Jurkat, Clone E6-1 (cell line): ENCODE measurements at regions not wholly inside any gene's neighbourhood (a gene's known extent, or its start where the extent isn't known, plus 50 kb on each side); places are given as distances from the start of the nearest gene placed in this dataset.

Experiments used
- DNase-seq: peaks from one replicate; pipeline ENCODE4 v3.0.0-alpha.2; 2011; ENCODE audit warnings: low read depth, low spot score
- H3K4me3 ChIP-seq: 2 replicates; pipeline ENCODE4 v1.5.1; 2011; ENCODE audit warnings: mild to moderate bottlenecking, low read length, control low read depth, moderate library complexity

DNA sequence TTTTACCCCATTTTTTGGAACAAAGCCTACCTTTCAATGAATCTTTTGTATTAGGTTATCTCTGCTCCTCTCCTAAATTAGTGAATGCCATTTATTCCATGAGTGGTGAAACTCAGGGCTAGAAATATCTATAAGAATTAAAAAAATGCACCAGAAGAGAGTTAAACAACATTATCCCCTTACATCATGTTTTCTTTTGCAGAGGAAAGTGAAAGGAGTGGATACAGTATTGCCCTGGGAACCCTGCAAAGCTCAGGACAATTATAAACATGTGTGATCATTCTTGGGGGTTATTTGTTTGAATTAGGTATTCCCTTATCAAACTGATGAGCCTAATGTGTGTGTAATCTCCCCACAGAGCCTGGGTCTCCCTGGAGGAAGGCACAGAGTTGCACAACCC is 559.2 kb downstream of the RNF144A start:
- no peak for DNase-seq
- H3K4me3 ChIP-seq = no peak overlapping the region

DNA sequence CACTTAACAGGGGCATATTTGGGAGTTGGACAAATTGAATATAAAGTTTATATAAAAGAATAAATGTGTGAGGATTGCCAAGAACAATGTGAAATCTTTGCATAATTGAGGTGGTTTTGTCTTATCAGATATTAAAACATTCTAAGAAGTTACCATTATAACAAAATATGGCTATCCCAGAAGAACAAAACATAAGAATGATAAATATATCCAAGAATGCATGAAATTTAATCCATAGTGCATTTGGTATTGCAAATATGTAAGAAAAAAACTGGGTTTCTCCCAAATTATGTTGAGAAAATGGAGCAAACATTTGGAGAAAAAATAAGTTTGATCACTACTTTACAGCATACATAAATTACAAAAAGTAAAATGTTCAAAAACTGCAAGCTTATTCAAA is 562.4 kb downstream of the RNF144A start:
- no peak for DNase-seq
- no peak overlapping the region for H3K4me3 ChIP-seq

DNA sequence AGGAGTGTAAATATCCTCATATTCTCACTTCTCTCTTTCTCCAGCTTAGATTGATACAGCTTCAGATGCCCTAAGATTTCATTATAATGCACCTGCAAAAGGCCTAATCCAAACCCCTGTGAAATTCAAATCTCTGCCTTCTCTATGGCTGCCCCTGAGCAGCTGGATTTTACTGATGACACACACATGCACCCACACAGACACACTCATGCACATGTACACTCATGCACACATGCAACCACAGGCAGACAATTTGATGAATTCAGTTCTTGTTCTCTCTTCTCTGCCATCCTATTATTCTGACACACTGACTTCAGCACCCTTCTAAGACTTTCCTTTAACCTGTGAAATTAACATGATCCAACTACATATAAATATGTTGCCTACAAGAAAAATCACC is 563.2 kb downstream of the RNF144A start:
- DNase-seq = no peak
- H3K4me3 ChIP-seq = no peak overlapping the region

DNA sequence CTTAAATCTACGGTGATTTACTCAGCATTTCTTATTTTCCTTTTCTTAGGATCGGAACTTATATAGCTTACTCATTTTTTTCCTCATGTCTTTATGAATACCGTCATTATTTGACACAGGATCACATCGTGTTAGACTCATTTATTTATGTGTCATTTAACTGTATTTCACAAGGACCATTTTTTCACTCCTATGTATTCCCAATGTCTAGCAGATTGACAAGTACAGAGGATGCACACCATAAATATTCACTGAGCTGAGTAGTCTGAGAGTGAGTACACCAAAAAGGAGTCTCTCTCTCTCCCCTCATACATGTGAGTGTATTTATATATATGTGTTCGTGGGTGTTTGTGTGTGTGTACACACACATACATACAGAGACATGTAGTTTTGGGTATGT is 573.5 kb downstream of the RNF144A start:
- no peak overlapping the region for H3K4me3 ChIP-seq
- DNase-seq = no peak

DNA sequence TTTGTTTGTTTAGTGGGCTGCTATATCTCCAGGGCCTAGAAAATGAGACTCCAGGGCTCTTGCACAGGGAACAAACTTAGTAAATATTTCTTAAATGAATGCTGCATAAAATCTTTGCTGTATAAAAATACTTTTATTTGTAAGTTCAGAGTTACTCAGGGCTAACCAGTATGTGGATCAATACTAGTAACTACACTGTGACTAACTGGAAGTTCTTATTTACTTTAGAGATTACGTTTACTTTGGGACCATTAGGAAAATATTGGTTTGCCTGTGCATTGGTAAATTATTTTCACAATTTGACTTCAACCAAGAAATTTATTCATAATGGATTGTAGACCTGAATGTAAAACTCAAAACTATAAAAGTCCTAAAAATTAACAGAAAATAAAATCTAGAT is 575.5 kb downstream of the RNF144A start:
- DNase-seq = no peak
- no peak overlapping the region for H3K4me3 ChIP-seq

DNA sequence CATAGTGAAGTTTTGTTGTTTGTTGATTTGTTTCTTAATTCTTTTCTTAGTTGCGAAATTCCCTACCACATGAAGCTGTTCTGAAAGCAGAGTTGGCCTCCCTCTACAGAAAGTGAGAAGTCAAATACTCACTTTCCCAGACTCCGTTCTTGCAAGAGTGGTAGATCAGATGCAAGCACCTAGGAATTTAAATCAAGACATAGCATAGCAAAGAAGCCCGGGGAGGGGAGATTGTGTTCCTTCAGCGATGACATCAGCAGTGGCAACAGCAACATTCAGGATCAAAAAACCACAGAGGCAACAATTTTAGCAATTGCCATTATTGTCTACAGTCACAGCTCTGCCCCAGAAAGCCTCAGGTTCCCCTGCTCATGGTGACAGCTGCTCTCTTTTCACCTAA is 580.0 kb downstream of the RNF144A start:
- no peak overlapping the region for H3K4me3 ChIP-seq
- no peak for DNase-seq

DNA sequence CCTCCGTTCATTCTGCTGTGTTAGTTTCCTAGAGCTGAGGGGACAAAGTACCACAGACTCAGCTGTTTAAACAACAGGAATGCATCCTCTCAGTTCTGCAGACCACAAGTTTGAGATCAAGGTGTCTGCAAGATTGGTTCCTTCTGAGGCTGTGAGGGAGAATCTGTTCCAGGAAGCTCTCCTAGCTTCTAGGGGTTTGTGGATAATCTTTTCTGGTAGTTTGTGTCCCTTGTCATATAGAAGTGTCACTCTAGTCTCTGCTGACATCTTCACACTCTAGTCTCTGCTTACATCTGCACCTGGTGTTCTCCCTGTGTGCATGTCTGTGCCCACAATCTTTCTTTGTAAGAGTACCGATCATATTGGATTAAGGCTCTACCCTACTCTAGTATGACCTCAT is 581.8 kb downstream of the RNF144A start:
- H3K4me3 ChIP-seq = no peak overlapping the region
- peak; percentile 2 for DNase-seq

DNA sequence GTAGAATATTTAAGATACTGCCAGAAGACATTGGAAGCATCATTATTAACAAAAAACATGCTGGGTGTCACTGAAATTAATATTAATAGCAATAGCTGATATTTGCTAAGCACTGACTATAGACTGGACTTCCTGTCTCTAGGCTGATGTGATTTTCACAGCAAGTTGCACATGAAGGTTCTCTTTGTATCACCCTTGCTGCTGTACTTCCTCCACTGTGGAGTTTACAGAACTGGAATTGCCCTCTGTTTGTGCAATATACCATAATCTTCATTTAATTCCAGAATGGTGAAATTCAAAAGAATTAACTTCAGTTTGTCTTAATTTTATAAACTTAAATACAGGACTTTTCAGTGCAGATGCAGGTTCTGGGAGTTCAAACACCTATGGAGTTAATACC is 585.1 kb downstream of the RNF144A start:
- no peak for DNase-seq
- no peak overlapping the region for H3K4me3 ChIP-seq

DNA sequence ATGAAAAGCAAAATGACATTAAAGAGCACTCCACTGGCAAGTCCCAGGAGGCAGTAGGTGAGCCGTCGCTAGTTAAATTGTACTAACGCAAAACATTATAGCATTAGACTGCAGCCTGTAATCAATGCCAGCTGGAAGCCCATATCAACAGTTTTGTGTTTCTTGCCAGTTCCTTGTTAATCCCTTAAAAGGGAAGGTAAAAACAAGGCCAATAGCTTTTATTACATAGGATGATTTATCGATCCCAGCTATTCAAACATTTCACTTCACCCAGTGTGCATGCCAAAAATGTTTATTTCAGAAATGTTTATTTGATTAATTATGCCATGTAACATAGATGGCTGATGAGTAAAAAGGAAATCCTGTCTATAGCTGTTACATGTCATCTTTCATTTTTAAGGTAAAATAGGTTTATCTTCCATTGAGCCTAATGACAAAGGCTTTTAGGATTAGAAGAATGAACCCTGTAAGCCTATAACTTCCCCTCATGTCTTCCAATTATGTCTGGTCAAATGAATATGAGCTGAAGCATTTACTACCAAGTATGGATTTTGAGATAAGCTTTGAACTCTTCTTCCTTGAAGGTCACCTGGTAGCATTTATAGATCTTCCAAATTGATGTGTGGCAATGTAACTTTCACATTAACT is 591.2 kb downstream of the RNF144A start:
- H3K4me3 ChIP-seq = no peak overlapping the region
- DNase-seq = no peak

DNA sequence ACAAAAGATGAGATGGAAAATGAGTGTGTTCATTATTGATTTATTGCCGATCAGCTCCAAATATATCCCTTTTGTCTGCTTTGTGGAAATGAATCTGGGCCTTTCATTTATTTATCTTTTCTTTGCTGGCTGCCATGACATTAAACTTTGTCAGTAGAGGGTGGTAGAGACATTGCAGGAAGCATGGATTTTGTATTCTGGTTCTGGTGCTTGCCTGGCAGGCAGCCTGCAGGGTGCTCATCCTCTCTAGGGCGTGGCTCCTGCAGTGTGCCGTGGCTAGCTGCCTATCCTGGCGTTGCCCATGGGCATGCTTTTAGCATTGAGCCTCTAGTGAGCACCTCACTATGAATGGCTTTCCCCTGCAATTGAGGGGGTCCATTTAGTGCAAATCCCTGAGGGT is 593.1 kb downstream of the RNF144A start:
- H3K4me3 ChIP-seq = no peak overlapping the region

DNA sequence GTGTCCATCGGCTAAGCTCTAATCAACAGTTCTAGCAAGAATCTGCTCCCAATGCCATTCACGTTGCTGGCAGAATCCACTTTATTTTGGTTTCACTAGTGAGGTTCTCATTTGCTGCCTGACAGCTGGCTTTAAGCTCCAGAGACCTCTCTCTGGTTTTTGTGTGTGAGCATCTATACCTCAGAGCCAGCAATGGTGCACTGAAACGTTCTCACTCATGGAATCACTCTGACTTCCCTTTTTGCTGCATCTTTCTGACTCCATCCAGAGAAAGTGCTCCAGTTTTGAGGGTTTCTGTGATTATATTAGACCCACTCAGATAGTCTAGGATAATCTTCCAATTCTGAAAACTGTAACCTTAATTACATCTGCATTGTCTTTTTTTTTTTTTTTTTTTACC is 596.6 kb downstream of the RNF144A start:
- H3K4me3 ChIP-seq = no peak overlapping the region
- DNase-seq = no peak

More for the DNA sequence above, 593.1 kb downstream of the RNF144A start:
- DNase-seq = no peak

DNA sequence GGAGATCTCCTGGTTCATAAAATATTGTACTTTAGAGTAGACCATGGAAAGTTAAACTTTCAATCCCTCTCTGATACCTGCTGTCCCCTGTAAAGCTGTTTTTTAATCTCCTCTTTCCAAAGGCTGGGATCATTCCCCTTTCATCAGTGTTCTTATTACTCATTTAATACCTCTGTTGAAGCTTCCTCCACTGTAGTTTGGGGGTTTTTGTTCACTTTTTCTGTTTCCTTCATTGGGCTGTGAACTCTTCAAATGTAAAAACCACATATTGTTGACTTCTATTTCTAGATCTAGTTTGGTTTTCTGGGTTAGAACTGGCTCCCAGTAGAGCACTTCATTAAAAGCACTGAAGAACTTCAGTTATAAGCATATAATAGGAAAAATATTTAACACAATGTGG is 598.1 kb downstream of the RNF144A start:
- H3K4me3 ChIP-seq = no peak overlapping the region
- no peak for DNase-seq

DNA sequence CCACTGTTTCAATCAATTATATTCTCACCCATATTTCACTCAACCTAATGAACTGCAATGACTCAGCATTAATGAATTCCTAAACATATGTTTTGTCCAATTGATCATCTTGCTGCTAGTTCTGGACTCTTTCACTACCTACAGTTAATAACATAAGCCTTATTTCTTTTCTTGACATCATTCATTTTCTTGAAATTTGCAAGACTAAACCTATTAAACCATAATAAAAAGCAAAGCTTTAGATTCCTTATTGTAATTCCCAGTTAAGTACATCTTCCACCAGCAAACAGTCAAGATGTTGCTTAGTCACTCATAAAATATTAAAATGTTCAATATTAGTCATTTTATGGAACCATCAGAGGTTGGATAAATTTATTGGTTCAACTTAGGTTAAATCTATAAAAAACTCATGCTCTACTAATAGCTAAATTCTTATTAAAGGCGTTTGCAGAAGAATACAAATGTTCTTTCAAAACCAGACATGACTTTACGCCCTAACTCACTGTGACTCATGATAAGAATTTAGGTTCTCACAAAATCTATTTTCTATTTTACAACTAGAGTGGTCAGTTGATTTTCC is 599.4 kb downstream of the RNF144A start:
- DNase-seq = no peak
- no peak overlapping the region for H3K4me3 ChIP-seq

DNA sequence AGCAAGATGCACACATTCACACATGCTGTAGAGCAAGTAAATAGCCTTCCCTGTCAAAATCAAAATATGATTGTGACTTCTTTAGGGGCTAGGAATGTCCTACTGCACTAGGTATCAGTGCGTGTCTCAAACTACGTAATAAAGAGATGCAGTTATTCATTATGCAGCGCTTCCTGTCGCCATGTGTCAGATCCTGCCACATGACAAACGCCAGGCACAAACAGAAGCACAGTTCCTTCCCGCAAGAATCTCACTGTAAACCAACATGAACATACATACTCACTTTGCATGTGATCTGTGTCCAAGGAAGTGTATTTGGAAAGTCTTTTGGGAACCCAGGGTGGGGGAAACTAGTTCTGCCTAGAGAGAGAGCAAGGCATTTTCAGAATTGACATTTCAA is 599.9 kb downstream of the RNF144A start:
- DNase-seq = peak; percentile 7
- no peak overlapping the region for H3K4me3 ChIP-seq

DNA sequence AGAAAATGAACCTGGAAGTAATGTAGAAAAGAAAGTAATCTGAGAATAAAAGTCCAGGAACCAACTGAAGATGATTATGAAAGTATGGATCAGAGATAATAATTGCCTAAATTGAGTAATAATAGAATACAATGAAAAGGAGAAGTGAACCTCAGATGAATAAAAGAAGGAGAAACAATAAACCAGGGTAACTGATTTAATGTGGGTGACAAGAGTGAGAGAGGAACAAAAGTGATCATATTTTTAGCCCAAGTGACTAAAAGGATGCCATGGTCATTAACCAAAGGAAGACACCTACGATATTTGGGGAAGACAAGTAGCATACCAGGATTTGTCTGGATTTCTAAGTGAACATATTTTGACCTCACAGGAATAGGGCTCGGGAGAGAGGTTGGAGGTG is 600.6 kb downstream of the RNF144A start:
- no peak overlapping the region for H3K4me3 ChIP-seq
- no peak for DNase-seq

DNA sequence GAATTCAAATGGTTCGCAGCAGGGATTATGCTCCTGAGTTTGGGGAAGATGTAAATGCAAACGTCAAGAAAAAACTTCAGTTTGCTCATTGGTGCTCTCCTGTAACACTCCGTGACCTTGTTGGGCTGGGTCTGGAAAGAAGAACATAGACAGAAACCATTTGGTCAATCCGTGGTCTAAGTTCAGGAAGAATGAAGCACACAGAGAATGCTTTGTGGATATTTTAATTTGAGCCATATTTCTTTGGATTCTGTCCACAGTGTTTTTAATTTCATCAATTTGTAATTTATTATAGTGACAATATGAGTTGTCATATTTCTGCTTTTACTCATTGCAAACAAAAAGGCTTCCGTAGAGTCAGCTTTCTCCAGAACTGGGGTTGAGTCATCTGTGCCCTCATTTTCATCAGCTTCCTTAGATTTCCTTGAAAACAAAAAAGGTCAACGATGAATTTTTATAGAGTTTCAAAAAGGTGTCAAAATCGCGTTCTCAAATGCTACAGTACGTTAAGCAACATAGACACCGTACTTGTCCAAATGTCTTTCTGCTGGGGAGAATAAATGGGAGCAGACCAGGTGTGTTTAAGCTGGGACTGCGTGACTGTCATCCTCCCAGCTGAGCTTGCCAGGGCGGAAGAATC is 606.4 kb downstream of the RNF144A start:
- no peak overlapping the region for H3K4me3 ChIP-seq
- DNase-seq = no peak

DNA sequence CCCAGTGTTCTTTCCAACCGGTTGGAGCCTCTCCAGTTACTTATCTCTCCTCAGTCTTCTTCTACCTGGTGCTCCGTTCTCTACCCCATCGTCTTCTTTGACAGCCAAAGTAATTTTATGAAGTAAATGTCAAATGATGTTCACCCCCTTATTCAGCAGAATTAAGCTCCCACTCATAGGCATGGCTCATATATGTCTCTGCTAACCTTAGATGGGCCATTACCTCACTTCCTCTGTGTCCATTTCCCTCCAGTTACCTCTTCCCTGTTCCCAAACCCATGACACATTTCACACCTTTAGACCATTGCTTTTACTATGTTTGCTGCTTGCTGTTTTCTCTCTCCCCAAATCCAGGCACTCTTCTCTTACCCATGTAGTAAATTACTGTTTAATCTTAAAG is 607.0 kb downstream of the RNF144A start:
- no peak overlapping the region for H3K4me3 ChIP-seq

DNA sequence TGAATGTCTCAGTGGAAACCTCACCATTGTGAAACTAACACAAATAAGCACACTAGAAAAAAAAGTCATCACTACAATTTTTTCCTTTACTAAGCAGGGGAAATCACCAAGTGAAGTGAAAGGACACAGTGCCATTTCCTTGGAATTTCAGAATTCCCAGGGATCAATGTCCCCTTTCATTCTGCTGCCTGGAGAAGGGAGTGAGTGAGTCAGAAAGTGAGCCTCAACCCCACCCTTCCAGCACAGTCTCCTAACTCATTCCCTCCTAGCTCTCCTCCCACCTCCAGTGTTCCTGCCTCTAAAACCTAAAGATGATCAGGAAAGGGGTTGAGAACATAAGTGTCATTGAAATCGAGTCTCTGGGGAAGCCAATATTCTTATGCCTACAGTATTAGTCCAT is 608.5 kb downstream of the RNF144A start:
- no peak overlapping the region for H3K4me3 ChIP-seq
- no peak for DNase-seq

More for the DNA sequence above, 607.0 kb downstream of the RNF144A start:
- no peak for DNase-seq

DNA sequence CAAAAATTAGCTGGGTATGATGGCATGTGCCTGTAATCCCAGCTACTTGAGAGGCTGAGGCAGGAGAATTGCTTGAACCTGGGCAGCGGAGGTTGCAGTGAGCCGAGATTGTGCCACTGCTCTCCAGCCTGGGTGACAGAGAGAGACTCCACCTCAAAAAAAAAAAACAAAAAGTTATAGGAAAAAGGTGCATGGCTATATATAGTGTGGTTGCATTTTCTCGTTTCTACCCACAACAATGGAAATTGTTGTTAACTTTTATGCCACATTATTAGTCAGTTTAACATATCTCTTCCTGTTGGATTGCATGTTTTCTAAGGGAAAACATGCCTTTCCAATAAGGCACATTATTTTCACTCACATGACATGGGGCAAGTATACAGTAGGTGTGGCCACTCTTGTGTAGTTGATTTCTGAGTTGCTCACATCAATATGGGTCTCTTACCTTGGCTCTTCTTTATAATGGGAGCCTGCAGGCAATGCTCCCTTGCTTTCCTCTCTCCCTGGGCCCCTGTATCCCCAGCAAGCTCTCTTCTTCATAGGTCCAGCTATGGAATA is 610.0 kb downstream of the RNF144A start:
- no peak overlapping the region for H3K4me3 ChIP-seq
- no peak for DNase-seq

DNA sequence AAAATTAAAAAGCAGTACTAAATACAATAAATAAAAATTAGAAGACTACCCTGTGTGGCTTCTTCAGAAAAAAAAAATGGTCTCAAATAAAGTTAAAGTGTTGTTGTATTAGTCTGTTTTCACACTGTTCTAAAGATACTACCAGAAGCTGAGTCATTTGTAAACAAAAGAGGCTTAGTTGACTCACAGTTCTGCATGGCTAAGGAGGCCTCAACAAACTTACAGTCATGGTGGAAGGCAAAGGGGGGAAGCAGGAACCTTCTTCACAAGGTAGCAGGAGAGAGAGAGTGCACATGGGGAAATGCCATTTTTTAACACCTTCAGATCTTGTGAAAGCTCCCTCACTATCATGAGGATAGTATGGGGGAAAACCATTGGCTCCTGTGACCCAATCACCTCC is 612.8 kb downstream of the RNF144A start:
- DNase-seq = no peak
- H3K4me3 ChIP-seq = no peak overlapping the region

DNA sequence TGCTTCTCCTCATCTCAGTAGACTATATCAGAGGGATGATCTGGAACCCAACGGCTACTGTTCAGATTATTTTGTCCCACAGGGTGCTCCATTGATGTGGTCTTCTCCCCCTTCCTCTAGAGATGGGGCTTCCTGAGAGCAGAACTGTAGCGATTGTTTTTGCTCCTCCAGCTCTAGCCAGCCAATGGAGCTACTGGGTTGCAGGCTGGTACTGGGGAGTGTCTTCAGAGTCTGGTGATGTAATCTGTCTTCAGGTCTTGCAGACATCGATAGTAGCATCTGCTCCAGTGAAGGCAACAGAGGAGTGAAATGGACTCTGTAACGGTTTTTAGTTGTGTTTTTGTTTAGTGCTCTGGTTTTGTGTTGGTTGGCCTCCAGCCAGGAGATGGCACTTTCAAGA is 621.9 kb downstream of the RNF144A start:
- no peak for DNase-seq
- H3K4me3 ChIP-seq = no peak overlapping the region
